Neural progenitor cell (in vitro differentiated cells): ENCODE measurements at regions not wholly inside any gene's neighbourhood (a gene's known extent, or its start where the extent isn't known, plus 50 kb on each side); places are given as distances from the start of the nearest gene placed in this dataset.

Source experiments
- EZH2 ChIP-seq: fragments of 200-600 bp; sonication (generic); IDR thresholded peaks from 2 replicates; pipeline ENCODE4 v1.6.1; 2017; ENCODE audit warnings: antibody characterized with exemption, mild to moderate bottlenecking, moderate library complexity
- EZH2phosphoT487 ChIP-seq: fragments of 200-600 bp; sonication (generic); IDR thresholded peaks from 2 replicates; pipeline ENCODE4 v1.6.1; 2017; ENCODE audit warnings: antibody characterized with exemption
- TF ChIP-seq, protein P1 (sequence below): fragments of 200-600 bp; sonication (generic); IDR thresholded peaks from 2 replicates; pipeline ENCODE4 v1.5.1; 2017; ENCODE audit warnings: antibody characterized with exemption, mild to moderate bottlenecking

DNA sequence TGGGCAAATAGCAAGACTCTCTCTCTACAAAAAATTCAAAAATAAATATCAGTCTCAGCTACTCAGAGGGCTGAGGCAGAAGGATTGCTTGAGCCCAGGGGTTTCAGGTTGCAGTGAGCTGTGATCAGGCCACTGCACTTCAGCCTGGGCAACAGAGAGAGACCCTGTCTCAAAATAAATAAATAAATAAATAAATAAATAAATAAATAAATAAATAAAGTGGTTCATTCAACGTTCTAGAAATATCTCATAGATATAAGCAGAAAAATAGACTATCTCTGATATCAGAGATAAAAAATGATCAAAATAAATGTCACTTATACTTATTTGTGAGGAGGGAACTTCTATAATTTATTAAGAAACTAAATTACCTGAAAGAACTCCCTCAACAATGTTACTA lies 480.9 kb downstream of the FBXO15 start:
- TF ChIP-seq, protein P1, sequence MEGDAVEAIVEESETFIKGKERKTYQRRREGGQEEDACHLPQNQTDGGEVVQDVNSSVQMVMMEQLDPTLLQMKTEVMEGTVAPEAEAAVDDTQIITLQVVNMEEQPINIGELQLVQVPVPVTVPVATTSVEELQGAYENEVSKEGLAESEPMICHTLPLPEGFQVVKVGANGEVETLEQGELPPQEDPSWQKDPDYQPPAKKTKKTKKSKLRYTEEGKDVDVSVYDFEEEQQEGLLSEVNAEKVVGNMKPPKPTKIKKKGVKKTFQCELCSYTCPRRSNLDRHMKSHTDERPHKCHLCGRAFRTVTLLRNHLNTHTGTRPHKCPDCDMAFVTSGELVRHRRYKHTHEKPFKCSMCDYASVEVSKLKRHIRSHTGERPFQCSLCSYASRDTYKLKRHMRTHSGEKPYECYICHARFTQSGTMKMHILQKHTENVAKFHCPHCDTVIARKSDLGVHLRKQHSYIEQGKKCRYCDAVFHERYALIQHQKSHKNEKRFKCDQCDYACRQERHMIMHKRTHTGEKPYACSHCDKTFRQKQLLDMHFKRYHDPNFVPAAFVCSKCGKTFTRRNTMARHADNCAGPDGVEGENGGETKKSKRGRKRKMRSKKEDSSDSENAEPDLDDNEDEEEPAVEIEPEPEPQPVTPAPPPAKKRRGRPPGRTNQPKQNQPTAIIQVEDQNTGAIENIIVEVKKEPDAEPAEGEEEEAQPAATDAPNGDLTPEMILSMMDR: no peak
- TF ChIP-seq EZH2phosphoT487 (no peak), EZH2 (no peak)
